IMR-90 (cell line): ENCODE measurements at regions not wholly inside any gene's neighbourhood (a gene's known extent, or its start where the extent isn't known, plus 50 kb on each side); places are given as distances from the start of the nearest gene placed in this dataset.

ENCODE experiments used
- ATAC-seq: fragments of 200-7000 bp; cut with Tn5 transposase; 2 replicates; pipeline ENCODE4 v1.9.1; 2020; ENCODE audit warnings: low read depth, mild to moderate bottlenecking, moderate library complexity
- BruUV-seq: library from RNA; stranded (reverse); fragments of 400-500 nt; replicated peaks from 2 replicates; lab custom pipeline; 2021; lab: Mats Ljungman, UMichigan
- CTCF ChIA-PET: fragments of 300-600 bp; formaldehyde crosslinking; extraction: SDS; loops from one replicate; lab custom pipeline; 2021; ENCODE audit warnings: antibody characterized with exemption; lab: Yijun Ruan, JAX
- POLR2A ChIA-PET: fragments of 300-600 bp; sonication (Branson Sonifier 250); formaldehyde crosslinking; loops from one replicate; lab custom pipeline; 2022; ENCODE audit warnings: antibody characterized with exemption; ENCODE audit not compliant: unreplicated experiment; lab: Charles Lee
- DNase-seq: peaks from one replicate; pipeline ENCODE4 v3.0.0; 2013
- H2AFZ ChIP-seq: replicated peaks from 2 replicates; pipeline ENCODE3; 2013; ENCODE audit warnings: low read length, mild to moderate bottlenecking; ENCODE audit not compliant: poor library complexity
- H2AK5ac ChIP-seq: 2 replicates; pipeline ENCODE4 v1.6.1; 2013; ENCODE audit warnings: low read depth, low read length, inconsistent platforms
- H2AK9ac ChIP-seq: replicated peaks from 2 replicates; pipeline ENCODE3; 2013; ENCODE audit warnings: mild to moderate bottlenecking, low read depth, low read length, moderate library complexity; ENCODE audit not compliant: poor library complexity
- H2BK120ac ChIP-seq: 2 replicates; pipeline ENCODE4 v1.6.1; 2013; ENCODE audit warnings: low read depth, low read length, inconsistent platforms
- H2BK15ac ChIP-seq: 3 replicates; pipeline ENCODE4 v1.6.1; 2013; ENCODE audit warnings: low read depth, low read length, inconsistent platforms
- H2BK20ac ChIP-seq: 2 replicates; pipeline ENCODE4 v1.6.1; 2013; ENCODE audit warnings: low read depth, mild to moderate bottlenecking, inconsistent platforms, low read length, moderate library complexity
- H2BK5ac ChIP-seq: 2 replicates; pipeline ENCODE4 v1.6.1; 2013; ENCODE audit warnings: mild to moderate bottlenecking, low read depth, low read length, inconsistent platforms; ENCODE audit not compliant: poor library complexity, severe bottlenecking
- H3K14ac ChIP-seq: replicated peaks from 2 replicates; pipeline ENCODE4 v1.6.1; 2013; ENCODE audit warnings: low read depth, low read length, inconsistent platforms
- H3K18ac ChIP-seq: 2 replicates; pipeline ENCODE4 v1.6.1; 2013; ENCODE audit warnings: low read depth, low read length, control low read depth
- H3K23ac ChIP-seq: 2 replicates; pipeline ENCODE4 v1.6.1; 2013; ENCODE audit warnings: low read depth, low read length, inconsistent platforms
- H3K27ac ChIP-seq: 2 replicates; pipeline ENCODE4 v1.5.1; 2013; ENCODE audit warnings: mild to moderate bottlenecking, control low read depth, low read length; ENCODE audit not compliant: insufficient read depth
- H3K27me3 ChIP-seq: 2 replicates; pipeline ENCODE4 v1.6.1; 2013; ENCODE audit warnings: low read length; ENCODE audit not compliant: control insufficient read depth, insufficient read depth
- H3K36me3 ChIP-seq: 2 replicates; pipeline ENCODE4 v1.6.1; 2013; ENCODE audit warnings: low read length, mixed read lengths; ENCODE audit not compliant: control insufficient read depth, insufficient read depth
- H3K4ac ChIP-seq: 2 replicates; pipeline ENCODE4 v1.6.1; 2013; ENCODE audit warnings: low read depth, low read length, inconsistent platforms
- H3K4me1 ChIP-seq: 2 replicates; pipeline ENCODE4 v1.6.1; 2013; ENCODE audit warnings: low read length, mixed read lengths; ENCODE audit not compliant: control insufficient read depth, insufficient read depth
- H3K4me2 ChIP-seq: 2 replicates; pipeline ENCODE4 v1.6.1; 2013; ENCODE audit warnings: low read depth, mild to moderate bottlenecking, control low read depth, low read length, moderate library complexity
- H3K4me3 ChIP-seq: 2 replicates; pipeline ENCODE4 v1.5.1; 2013; ENCODE audit warnings: low read depth, mild to moderate bottlenecking, control low read depth, low read length, moderate library complexity; ENCODE audit not compliant: insufficient read depth
- H3K56ac ChIP-seq: 2 replicates; pipeline ENCODE4 v1.6.1; 2013; ENCODE audit warnings: low read length, inconsistent platforms; ENCODE audit not compliant: insufficient read depth; ENCODE audit errors: extremely low read depth
- H3K79me1 ChIP-seq, 2 experiments: 2 replicates each; pipeline ENCODE4 v1.6.1; 2013; ENCODE audit warnings: low read length in 2 of 2, inconsistent platforms in 1 of 2, low read depth in 1 of 2
- H3K9ac ChIP-seq: 2 replicates; pipeline ENCODE4 v1.6.1; 2013; ENCODE audit warnings: low read depth, low read length, control low read depth
- H3K9me1 ChIP-seq: 2 replicates; pipeline ENCODE4 v1.6.1; 2013; ENCODE audit warnings: low read length, inconsistent platforms; ENCODE audit not compliant: insufficient read depth
- H3K9me3 ChIP-seq: 2 replicates; pipeline ENCODE4 v1.6.1; 2013; ENCODE audit warnings: low read length; ENCODE audit not compliant: control insufficient read depth, insufficient read depth
- H4K20me1 ChIP-seq: 2 replicates; pipeline ENCODE4 v1.6.1; 2013; ENCODE audit warnings: low read length, inconsistent platforms; ENCODE audit not compliant: insufficient read depth
- H4K5ac ChIP-seq: 2 replicates; pipeline ENCODE4 v1.6.1; 2013; ENCODE audit warnings: mild to moderate bottlenecking, low read depth, low read length, control low read depth
- H4K8ac ChIP-seq, 2 experiments: 2 replicates each; pipeline ENCODE4 v1.6.1; 2013; ENCODE audit warnings: low read depth in 2 of 2, low read length in 2 of 2, control low read depth in 1 of 2, inconsistent platforms in 1 of 2
- H4K91ac ChIP-seq: 2 replicates; pipeline ENCODE4 v1.6.1; 2013; ENCODE audit warnings: low read depth, low read length, inconsistent platforms; ENCODE audit not compliant: insufficient read depth
- CEBPB ChIP-seq: IDR thresholded peaks from 2 replicates; pipeline ENCODE4 v1.6.1; 2012; ENCODE audit warnings: low read depth, low read length, improper control_type of control experiment
- CHD1 ChIP-seq: IDR thresholded peaks from 2 replicates; pipeline ENCODE4 v1.6.1; 2012; ENCODE audit warnings: low read depth, low read length, improper control_type of control experiment
- CTCF ChIP-seq: conservative IDR thresholded peaks from 2 replicates; pipeline ENCODE4 v1.5.1; 2012; ENCODE audit warnings: mild to moderate bottlenecking, low read depth, low read length, improper control_type of control experiment
- FOS ChIP-seq: fragments of 150-350 bp; IDR thresholded peaks from 2 replicates; pipeline ENCODE4 v1.6.1; 2016; ENCODE audit warnings: low read depth, low read length
- MAFK ChIP-seq: IDR thresholded peaks from 2 replicates; pipeline ENCODE4 v1.6.1; 2012; ENCODE audit warnings: low read depth, low read length, improper control_type of control experiment
- MAZ ChIP-seq: IDR thresholded peaks from 2 replicates; pipeline ENCODE4 v1.6.1; 2012; ENCODE audit warnings: low read depth, mild to moderate bottlenecking, low read length, improper control_type of control experiment, moderate library complexity, borderline replicate concordance
- MXI1 ChIP-seq: IDR thresholded peaks from 2 replicates; pipeline ENCODE4 v1.6.1; 2012; ENCODE audit warnings: low read depth, mild to moderate bottlenecking, low read length, moderate library complexity, borderline replicate concordance
- NFE2L2 ChIP-seq: fragments of 150-350 bp; IDR thresholded peaks from 2 replicates; pipeline ENCODE4 v1.6.1; 2016; ENCODE audit warnings: low read depth, mild to moderate bottlenecking, low read length
- POLR2A ChIP-seq: IDR thresholded peaks from 2 replicates; pipeline ENCODE4 v1.6.1; 2012; ENCODE audit warnings: mild to moderate bottlenecking, low read depth, low read length
- RAD21 ChIP-seq: IDR thresholded peaks from 2 replicates; pipeline ENCODE4 v1.6.1; 2012; ENCODE audit warnings: low read length, improper control_type of control experiment
- RCOR1 ChIP-seq: IDR thresholded peaks from 2 replicates; pipeline ENCODE4 v1.6.1; 2012; ENCODE audit warnings: mild to moderate bottlenecking, low read length, improper control_type of control experiment; ENCODE audit not compliant: insufficient replicate concordance
- RFX5 ChIP-seq: IDR thresholded peaks from 2 replicates; pipeline ENCODE4 v1.8.0; 2012; ENCODE audit warnings: low read depth, mild to moderate bottlenecking, low read length, moderate library complexity
- SMC3 ChIP-seq: fragments of 150-350 bp; IDR thresholded peaks from 2 replicates; pipeline ENCODE4 v1.6.1; 2016; ENCODE audit warnings: low read depth, mild to moderate bottlenecking, antibody characterized with exemption, low read length, moderate library complexity
- WGBS, 2 experiments: methylation state at CpG; one replicate each; pipeline versions ENCODE4 v1.1.5 to v1.1.7; 2013; ENCODE audit warnings: missing lambda C conversion rate in 2 of 2; ENCODE audit not compliant: insufficient read length in 1 of 2; ENCODE audit errors: extremely low coverage in 2 of 2; 5-methylcytosine and 5-hydroxymethylcytosine counted together
- dilution Hi-C: fragments of 300-500 bp; cut with HindIII; formaldehyde crosslinking; loops from one replicate; pipeline ENCODE4 v1.14.3; 2018; ENCODE audit warnings: low sequenced_read_pairs; ENCODE audit not compliant: unreplicated experiment
- in situ Hi-C: fragments of 300-500 bp; cut with MboI; formaldehyde crosslinking; loops from 3 replicates; pipeline ENCODE4 v1.14.3; 2019; ENCODE audit warnings: low sequenced_read_pairs, inconsistent platforms, mixed read lengths
- intact Hi-C: fragments of 100-400 bp; cut with micrococcal nuclease; formaldehyde crosslinking; loops from 2 replicates; pipeline ENCODE4 v1.10.0; 2022
- TF ChIP-seq, protein P1 (sequence below): fragments of 150-350 bp; IDR thresholded peaks from 2 replicates; pipeline ENCODE4 v1.6.1; 2017; ENCODE audit warnings: mild to moderate bottlenecking, antibody characterized with exemption, low read length, low read depth

DNA sequence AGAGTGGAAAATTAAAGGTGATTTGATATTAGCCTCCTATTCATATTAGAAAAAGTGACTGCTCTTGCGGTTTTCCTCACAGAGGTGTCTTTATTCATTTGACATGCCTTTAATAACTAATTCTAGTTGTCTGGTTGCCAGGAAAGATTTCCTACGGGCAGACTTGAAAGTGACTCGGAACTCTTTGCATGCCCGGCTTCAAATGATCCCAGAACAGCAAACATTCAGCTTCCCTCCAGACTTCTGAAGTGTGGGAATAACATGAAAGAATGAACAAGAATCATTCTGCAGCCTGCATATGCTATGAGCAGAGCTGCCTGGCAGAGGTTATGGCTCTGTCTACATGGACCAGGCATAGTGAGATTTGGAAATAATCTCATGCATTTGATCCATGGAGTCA lies 89.6 kb upstream of the PKDCC start (continued):
- TF ChIP-seq CTCF (no peak), RAD21 (no peak)

GRCh38 chr2:41958775-41959174 lies 89.0 kb upstream of the PKDCC start:
- WGBS, 2 experiments, result no CpG with 5 or more reads among the region's 2 CpGs
- Histone ChIP-seq H3K56ac (no peak overlapping the region), H3K27ac (no peak overlapping the region), H3K18ac (no peak overlapping the region), H2BK20ac (no peak overlapping the region), H3K4me2 (no peak overlapping the region), H3K4ac (no peak overlapping the region), H3K79me1 (no peaks in the 10 kb centered on the region), H3K9ac (no peak overlapping the region), H3K4me3 (no peak overlapping the region), H3K4me1 (peaks cover 3% of the 10 kb centered on the region; the same call in 1 of the 2 replicates), H2AK5ac (no peak overlapping the region), H3K36me3 (no peaks in the 10 kb centered on the region), H2AFZ (no peak overlapping the region), H2BK120ac (no peak overlapping the region), H4K91ac (no peak overlapping the region), H4K5ac (no peak overlapping the region), H4K20me1 (no peaks in the 10 kb centered on the region), H3K27me3 (peaks cover 49% of the 10 kb centered on the region), H2BK15ac (no peak overlapping the region), H4K8ac (no peak overlapping the region), H2BK5ac (no peak overlapping the region), H3K9me3 (no peaks in the 10 kb centered on the region), H3K9me1 (no peaks in the 10 kb centered on the region; the same call in 1 of the 2 replicates), H3K23ac (no peak overlapping the region), H2AK9ac (no peak overlapping the region), H3K14ac (no peak overlapping the region)
- in situ Hi-C loops, result no loop called here
- dilution Hi-C loops, result no loop called here
- POLR2A ChIA-PET, result no interaction called here
- CTCF ChIA-PET, result no interaction called here
- DNase-seq (peak; percentile 26), ATAC-seq (no peak)
- BruUV-seq, result no TSS peak
- intact Hi-C loops, result no loop called here
- TF ChIP-seq CHD1, result no peak
- no peak for TF ChIP-seq CTCF
- TF ChIP-seq MAFK, result no peak
- no peak for TF ChIP-seq SMC3
- TF ChIP-seq FOS, result no peak
- TF ChIP-seq CEBPB, result no peak
- no peak for TF ChIP-seq MAZ
- TF ChIP-seq MXI1, result no peak
- no peak for TF ChIP-seq RFX5
- TF ChIP-seq RCOR1, result no peak
- TF ChIP-seq, protein P1, sequence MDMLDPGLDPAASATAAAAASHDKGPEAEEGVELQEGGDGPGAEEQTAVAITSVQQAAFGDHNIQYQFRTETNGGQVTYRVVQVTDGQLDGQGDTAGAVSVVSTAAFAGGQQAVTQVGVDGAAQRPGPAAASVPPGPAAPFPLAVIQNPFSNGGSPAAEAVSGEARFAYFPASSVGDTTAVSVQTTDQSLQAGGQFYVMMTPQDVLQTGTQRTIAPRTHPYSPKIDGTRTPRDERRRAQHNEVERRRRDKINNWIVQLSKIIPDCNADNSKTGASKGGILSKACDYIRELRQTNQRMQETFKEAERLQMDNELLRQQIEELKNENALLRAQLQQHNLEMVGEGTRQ, result no peak
- TF ChIP-seq NFE2L2, result no peak
- TF ChIP-seq RAD21, result no peak
- TF ChIP-seq POLR2A, result no peak
